ENCODE measurements at regions not wholly inside any gene's neighbourhood (a gene's known extent, or its start where the extent isn't known, plus 50 kb on each side); places are given as distances from the start of the nearest gene placed in this dataset.

- no peak for DNase-seq (ENCODE audit: low read depth in 2 of 2)
These were observed 834.4 kb upstream of the SLIT2 start for GRCh38 chr4:19417256-19417655.

- no peak for DNase-seq (ENCODE audit: low read depth in 2 of 2)
These were observed 835.6 kb upstream of the SLIT2 start for GRCh38 chr4:19416146-19416545.

GRCh38 chr4:19408490-19408889 lies 843.2 kb upstream of the SLIT2 start:
- DNase-seq (ENCODE audit: low read depth in 2 of 2), result no peak

GRCh38 chr4:19406789-19407188 lies 844.9 kb upstream of the SLIT2 start:
- DNase-seq (ENCODE audit: low read depth in 2 of 2), result no peak

GRCh38 chr4:19403786-19404370 lies 847.8 kb upstream of the SLIT2 start:
- no peak for DNase-seq (ENCODE audit: low read depth in 2 of 2)

- DNase-seq (ENCODE audit: low read depth in 2 of 2), result no peak
These were observed 849.1 kb upstream of the SLIT2 start for GRCh38 chr4:19402581-19403065.

GRCh38 chr4:19401301-19402080 lies 850.2 kb upstream of the SLIT2 start:
- DNase-seq (ENCODE audit: low read depth in 2 of 2), result no peak

- DNase-seq (ENCODE audit: low read depth in 2 of 2), result no peak
These were observed 850.9 kb upstream of the SLIT2 start for GRCh38 chr4:19400820-19401219.

GRCh38 chr4:19399001-19399400 lies 852.7 kb upstream of the SLIT2 start:
- DNase-seq (ENCODE audit: low read depth in 2 of 2), result no peak

- DNase-seq (ENCODE audit: low read depth in 2 of 2), result no peak
These were observed 864.9 kb upstream of the SLIT2 start for GRCh38 chr4:19386786-19387185.

GRCh38 chr4:19382993-19383756 lies 868.5 kb upstream of the SLIT2 start:
- no peak for DNase-seq (ENCODE audit: low read depth in 2 of 2)

- peak; percentile 65 to 71 for DNase-seq (ENCODE audit: low read depth in 2 of 2)
These were observed 870.6 kb upstream of the SLIT2 start for GRCh38 chr4:19381068-19381467.

- DNase-seq (ENCODE audit: low read depth in 2 of 2), result no peak
These were observed 871.1 kb upstream of the SLIT2 start for GRCh38 chr4:19380600-19380999.

- no peak for DNase-seq (ENCODE audit: low read depth in 2 of 2)
These were observed 872.5 kb upstream of the SLIT2 start for GRCh38 chr4:19379191-19379708.

- DNase-seq (ENCODE audit: low read depth in 2 of 2), result no peak
These were observed 875.8 kb upstream of the SLIT2 start for GRCh38 chr4:19375931-19376330.

GRCh38 chr4:19375136-19375804 lies 876.4 kb upstream of the SLIT2 start:
- no peak for DNase-seq (ENCODE audit: low read depth in 2 of 2)

- no peak for DNase-seq (ENCODE audit: low read depth in 2 of 2)
These were observed 879.3 kb upstream of the SLIT2 start for GRCh38 chr4:19372390-19372789.

- DNase-seq (ENCODE audit: low read depth in 2 of 2), result no peak
These were observed 882.9 kb upstream of the SLIT2 start for GRCh38 chr4:19368800-19369199.

GRCh38 chr4:19366916-19367315 lies 884.8 kb upstream of the SLIT2 start:
- DNase-seq (ENCODE audit: low read depth in 2 of 2), result no peak

GRCh38 chr4:19358015-19358414 lies 893.7 kb upstream of the SLIT2 start:
- no peak for DNase-seq (ENCODE audit: low read depth in 2 of 2)

GRCh38 chr4:19349416-19349815 lies 902.3 kb upstream of the SLIT2 start:
- DNase-seq (ENCODE audit: low read depth in 2 of 2), result no peak

- DNase-seq (ENCODE audit: low read depth in 2 of 2), result no peak
These were observed 903.0 kb upstream of the SLIT2 start for GRCh38 chr4:19348746-19349145.
